HG02981 (cell line): ENCODE measurements at regions not wholly inside any gene's neighbourhood (a gene's known extent, or its start where the extent isn't known, plus 50 kb on each side); places are given as distances from the start of the nearest gene placed in this dataset.
A peak's percentile ranks its signal among the peaks of the same experiment; 100 is the strongest.
"Not testable (repeated sequence)": the region's sequence is repeated elsewhere in the genome, so short reads cannot be mapped to it uniquely, and the experiment has no call there.

Experiments used
- ATAC-seq: cut with Tn5 transposase; IDR thresholded peaks from one replicate; pipeline ENCODE4 v1.9.1; 2021; ENCODE audit warnings: mild to moderate bottlenecking, moderate library complexity; ENCODE audit not compliant: unreplicated experiment

GRCh38 chr13:108083056-108083455, 132.3 kb downstream of the LIG4 start:
- no peak for ATAC-seq

DNA sequence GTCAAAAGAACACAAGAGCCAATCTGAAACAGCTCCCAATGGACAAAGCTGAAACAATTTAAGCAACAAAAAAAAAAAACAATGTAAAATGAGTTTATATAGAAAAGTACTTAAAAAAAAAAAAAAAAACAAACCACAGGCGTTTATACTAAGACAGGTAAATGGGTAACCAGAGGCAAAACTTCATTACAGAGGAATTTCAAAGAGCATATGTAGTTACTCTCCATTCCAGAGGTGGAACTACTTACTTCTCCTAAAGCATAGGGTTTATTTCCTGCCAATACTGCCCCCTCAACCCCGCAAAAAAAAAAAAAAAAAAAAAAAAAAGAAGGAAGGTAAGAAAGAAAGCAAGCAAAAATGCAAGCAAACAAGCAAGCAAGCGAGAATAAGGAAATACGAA, 132.9 kb downstream of the LIG4 start:
- ATAC-seq: no peak

DNA sequence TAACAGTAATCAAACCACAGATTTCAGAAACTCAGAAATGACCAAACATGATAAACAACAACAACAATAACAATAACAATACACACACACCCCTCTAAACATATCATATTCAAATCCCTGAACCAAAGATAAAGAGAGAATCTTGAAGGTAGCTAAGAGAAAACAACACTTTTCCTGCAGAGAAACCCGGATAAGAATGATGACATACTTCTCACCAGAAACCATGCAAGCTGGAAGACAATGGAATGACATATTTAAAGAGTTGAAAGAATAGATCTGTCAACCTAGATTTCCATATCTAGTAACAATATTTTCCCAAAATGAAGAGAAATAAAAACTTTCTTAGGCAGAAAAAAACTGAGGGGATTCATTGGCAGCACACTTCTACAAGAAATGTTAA, 138.1 kb downstream of the LIG4 start:
- no peak for ATAC-seq

DNA sequence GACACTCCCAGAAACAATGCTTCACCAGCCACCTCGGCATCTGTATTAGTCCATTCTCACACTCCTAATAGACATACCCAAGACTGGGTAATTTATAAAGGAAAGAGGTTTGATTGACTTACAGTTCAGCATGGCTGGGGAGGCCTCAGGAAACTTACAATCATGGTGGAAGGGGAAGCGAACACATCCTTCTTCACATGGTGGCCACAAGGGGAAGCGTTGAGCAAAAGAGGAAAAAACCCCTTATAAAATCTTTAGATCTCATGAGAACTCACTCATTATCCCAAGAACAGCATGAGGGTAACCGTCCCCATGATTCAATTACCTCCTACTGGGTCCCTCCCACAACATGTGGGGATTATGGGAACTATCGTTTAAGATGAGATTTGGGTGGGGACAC, 140.9 kb downstream of the LIG4 start:
- ATAC-seq: not testable (repeated sequence)

- no peak for ATAC-seq
Observed at GRCh38 chr13:108070925-108071324, 144.4 kb downstream of the LIG4 start.

- no peak for ATAC-seq
Observed at GRCh38 chr13:108070491-108070890, 144.8 kb downstream of the LIG4 start.

DNA sequence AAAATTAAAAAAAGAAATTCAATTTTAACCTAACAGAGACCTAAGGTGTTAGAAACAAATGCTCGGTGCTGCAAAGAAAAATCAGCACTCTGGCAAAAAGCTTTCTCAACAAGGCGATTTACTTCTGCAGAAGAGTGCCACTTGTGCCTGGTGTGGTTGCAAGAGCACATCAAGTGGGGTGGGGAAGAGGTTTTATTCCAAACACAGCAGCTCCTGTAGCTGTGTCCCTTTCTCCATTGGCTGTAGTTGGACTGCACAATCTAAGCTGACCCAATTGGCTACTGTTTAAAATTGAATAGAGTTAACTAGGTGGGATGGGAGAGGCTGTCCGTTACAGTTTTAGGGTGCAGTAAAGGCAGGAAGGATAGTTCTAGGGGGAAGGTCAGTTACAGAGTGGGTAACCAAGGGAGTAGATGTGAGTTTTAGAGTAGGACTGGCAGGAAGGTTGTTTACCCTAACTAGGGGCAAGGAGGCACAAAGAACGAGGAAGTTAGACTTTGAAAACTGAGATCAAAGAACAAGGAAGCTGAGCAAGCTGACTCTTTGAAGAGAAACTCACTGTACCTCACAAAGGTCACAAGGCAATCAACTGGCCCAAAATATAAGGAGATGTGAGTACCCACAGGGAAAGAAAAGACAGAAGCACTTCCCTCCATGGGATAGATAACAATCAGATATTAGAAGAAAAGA, 145.7 kb downstream of the LIG4 start:
- no peak for ATAC-seq

GRCh38 chr13:108064372-108064771, 151.0 kb downstream of the LIG4 start:
- not testable (repeated sequence) for ATAC-seq

- no peak for ATAC-seq
Observed at GRCh38 chr13:108060111-108060510, 155.2 kb downstream of the LIG4 start.

GRCh38 chr13:108056278-108056677, 159.1 kb downstream of the LIG4 start:
- no peak for ATAC-seq

DNA sequence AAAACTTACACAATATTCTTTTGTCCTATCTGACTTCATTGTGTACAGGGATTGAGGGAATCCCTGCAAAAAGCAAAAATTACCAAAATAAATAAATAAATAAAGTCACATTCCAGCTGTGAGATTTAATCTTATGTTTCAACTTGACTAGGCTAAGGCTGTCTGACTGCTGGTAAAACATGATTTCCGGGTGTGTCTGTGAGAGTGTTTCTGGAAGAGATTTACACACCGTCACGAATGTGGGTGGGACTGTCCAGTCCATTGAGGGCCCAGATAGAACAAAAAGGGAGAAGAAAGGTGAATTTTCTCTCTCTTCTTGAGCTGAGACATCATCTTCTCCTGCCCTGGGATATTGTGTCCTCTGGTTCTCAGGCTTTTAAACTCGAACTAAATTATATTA, 166.1 kb downstream of the LIG4 start:
- no peak for ATAC-seq

DNA sequence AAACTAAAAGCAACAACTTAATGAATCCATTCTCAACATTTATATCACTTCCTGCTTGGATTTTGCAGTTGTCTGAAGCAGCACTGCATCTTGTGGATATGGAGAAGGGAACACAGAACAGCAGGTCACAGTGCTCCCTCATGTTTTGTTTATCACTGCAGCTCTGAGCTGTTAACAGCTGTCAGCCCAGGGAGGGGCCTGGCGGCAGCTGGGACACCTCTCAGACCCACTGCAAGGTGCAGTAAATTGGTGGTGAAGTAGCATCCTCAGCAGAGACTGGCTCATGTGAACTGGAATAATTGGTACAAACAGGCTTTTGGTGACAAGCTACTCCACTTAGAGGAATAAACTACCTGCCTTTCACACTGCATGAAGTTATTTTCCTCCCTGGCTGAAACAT, 170.4 kb downstream of the LIG4 start:
- ATAC-seq: no peak

- not testable (repeated sequence) for ATAC-seq
Observed at GRCh38 chr13:108042866-108043265, 172.5 kb downstream of the LIG4 start.

DNA sequence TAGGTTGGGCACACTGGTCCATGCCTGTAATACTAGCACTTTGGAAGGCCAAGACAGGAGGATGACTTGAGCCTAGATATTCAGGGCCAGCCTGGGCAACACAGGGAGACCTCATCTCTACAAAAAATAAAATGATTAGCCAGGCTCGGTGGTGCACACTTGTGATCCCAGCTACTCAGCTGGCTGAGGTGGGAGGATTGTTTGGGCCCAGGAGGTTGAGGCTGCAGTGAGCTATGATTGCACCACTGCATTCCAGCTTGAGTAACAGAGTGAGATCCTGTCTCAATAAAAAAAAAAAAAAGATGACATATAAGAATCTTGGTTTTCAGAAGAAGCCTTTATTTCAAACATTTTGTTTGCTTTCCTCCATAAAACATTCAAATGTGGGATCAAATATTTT, 178.0 kb downstream of the LIG4 start:
- ATAC-seq: no peak

DNA sequence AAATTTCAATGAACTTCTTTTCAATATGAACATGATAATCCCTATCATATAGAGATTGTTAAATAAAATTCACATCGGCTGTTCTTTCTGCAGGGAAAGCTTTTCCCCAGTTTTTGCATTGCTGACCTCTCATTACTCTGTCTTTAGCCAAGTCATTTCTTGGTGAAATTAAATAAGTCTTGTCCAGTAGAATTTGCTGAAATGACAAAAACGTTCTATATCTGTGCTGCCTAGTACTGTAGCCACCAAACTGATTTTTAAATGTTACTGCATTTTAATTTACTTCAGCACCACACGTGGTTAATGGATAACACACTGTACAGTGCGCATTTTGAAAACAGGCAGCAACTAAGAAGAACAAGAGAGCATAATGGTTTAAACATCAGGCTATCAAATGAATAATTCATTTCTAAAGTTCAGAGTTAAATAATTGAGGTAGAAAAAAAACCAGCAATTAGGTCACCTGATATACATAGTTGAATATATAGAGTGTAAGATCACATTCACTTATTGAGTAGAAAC, 178.9 kb downstream of the LIG4 start:
- no peak for ATAC-seq

DNA sequence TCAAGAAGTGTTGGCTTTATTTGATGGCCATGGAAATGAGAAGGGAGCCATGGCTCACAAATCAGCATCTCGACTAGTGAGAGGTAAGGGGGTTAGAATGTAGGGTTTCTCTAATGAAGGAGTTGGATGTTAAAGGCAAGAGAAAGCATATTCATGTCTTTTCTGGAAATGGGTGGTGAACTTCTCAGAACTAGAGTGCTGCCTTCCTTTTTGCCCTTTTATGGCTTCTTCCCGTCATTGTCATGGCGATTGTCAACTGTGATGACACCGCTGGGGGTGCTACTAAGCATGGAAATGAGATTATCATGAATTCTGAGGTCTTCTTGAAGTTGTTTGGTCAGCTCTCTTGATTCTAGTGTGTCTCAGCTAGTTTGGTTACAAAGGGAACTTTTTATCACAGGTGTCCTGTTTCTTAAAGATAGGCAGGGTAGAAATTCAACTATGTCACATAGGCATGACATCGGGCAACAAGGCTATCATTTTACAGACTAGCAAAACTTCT, 180.4 kb downstream of the LIG4 start:
- no peak for ATAC-seq

- peak; percentile 52 for ATAC-seq
Observed at GRCh38 chr13:108033800-108034707, 181.3 kb downstream of the LIG4 start.

DNA sequence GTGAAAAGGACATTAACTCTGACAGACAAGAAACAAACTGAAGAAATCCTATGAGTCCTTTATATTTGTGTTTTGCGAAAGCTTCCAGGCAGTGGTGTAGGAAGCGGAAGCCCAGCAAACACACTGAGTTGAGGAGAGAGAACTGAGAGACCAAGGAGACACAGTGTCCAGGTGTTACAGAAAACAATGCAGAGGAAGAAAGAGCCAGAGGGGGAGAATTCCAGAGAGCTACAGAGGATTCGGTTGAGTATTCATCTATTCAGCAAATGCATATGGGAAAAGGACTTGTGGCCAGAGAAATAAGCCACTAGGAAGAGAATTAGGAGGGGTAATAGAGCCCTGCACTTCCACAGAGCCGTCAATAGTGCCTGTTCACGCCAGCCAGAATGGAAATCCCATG, 183.5 kb downstream of the LIG4 start:
- no peak for ATAC-seq

GRCh38 chr13:108030769-108031168, 184.6 kb downstream of the LIG4 start:
- ATAC-seq: no peak

DNA sequence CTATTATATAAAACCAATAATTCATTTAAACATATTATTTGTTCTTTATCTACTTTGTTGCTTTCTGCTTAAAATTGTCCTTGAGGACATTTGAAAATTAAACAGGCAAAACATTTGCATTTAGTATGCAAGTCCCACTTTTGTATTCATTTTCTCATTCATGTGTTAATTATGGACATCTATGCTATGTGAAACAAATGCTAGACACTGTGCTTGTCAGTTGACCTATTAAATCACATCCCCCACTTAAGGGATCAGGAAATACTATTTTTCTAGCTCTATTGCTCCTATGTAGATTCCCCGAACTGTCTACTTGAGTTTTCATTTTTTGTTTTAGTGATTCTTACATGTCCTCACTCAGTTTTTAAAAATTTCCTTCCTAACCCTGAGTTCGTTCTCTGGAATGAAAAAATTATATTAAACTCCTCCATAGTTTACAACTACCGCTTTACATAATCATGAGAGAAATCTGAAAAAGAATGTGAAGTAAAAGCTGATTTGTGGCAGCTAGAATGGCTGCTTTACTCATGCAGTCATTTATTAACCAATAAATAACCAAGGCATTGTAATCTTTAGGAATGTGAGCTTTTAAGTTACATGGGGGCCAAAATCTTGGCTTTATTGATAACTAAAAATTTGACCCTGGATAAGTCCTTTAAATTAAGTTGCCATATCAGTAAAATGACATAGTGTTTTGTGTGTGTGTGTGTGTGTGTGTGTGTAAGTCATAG, 188.5 kb downstream of the LIG4 start:
- ATAC-seq: no peak

DNA sequence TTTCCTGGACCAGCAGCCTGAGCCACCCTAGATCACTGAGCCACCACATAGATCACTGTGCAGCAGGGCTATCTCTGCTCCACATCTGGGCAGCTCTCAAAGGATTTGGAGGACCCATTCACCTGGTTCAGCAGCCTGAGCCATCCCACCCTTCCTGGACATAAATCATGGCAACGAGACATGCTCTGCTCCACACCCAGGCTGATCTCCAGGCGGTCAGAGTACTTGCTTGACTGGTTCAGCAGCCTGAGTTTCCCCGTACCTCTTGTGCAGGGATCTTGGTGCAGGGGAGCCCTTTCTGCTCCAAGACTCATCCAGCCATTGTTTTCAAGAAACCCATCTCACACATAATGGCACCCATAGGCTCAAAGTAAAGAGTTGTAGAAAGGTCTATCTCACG, 195.3 kb downstream of the LIG4 start:
- no peak for ATAC-seq
